Loucy (cell line): ENCODE measurements at regions not wholly inside any gene's neighbourhood (a gene's known extent, or its start where the extent isn't known, plus 50 kb on each side); places are given as distances from the start of the nearest gene placed in this dataset.

ENCODE experiments used
- H2AFZ ChIP-seq: fragments of 200-600 bp; sonication (generic); 2 replicates; pipeline ENCODE4 v1.6.0; 2016; ENCODE audit warnings: antibody characterized with exemption, mild to moderate bottlenecking, low read length, moderate library complexity
- H3F3A ChIP-seq: fragments of 200-600 bp; 2 replicates; pipeline ENCODE4 v1.6.0; 2016; ENCODE audit warnings: antibody characterized with exemption, low read depth, mild to moderate bottlenecking
- H3K27me3 ChIP-seq: fragments of 200-600 bp; sonication (generic); 2 replicates; pipeline ENCODE4 v1.6.1; 2014; ENCODE audit warnings: low read length, mild to moderate bottlenecking; ENCODE audit not compliant: insufficient read depth, poor library complexity, severe bottlenecking
- H3K36me3 ChIP-seq: fragments of 200-600 bp; sonication (generic); 2 replicates; pipeline ENCODE4 v1.6.1; 2016; ENCODE audit warnings: low read length; ENCODE audit not compliant: insufficient read depth
- H3K4me1 ChIP-seq: fragments of 200-600 bp; sonication (generic); 2 replicates; pipeline ENCODE4 v1.5.1; 2014; ENCODE audit warnings: low read length, mild to moderate bottlenecking; ENCODE audit not compliant: insufficient read depth, poor library complexity, severe bottlenecking
- H3K4me2 ChIP-seq: fragments of 200-600 bp; sonication (generic); 2 replicates; pipeline ENCODE4 v1.6.0; 2014; ENCODE audit warnings: antibody characterized with exemption, low read length, low read depth, mild to moderate bottlenecking; ENCODE audit not compliant: poor library complexity, severe bottlenecking
- H3K4me3 ChIP-seq: fragments of 200-600 bp; sonication (generic); 2 replicates; pipeline ENCODE4 v1.5.1; 2014; ENCODE audit warnings: low read length, mild to moderate bottlenecking, mixed read lengths; ENCODE audit not compliant: poor library complexity, severe bottlenecking
- H3K79me2 ChIP-seq: fragments of 200-600 bp; sonication (generic); 2 replicates; pipeline ENCODE4 v1.6.1; 2014; ENCODE audit warnings: low read length; ENCODE audit not compliant: insufficient read depth
- H3K9ac ChIP-seq: fragments of 200-600 bp; sonication (generic); 2 replicates; pipeline ENCODE4 v1.6.0; 2014; ENCODE audit warnings: mild to moderate bottlenecking, low read depth, low read length, moderate library complexity; ENCODE audit not compliant: poor library complexity, severe bottlenecking
- H3K9me2 ChIP-seq: fragments of 200-600 bp; sonication (generic); replicated peaks from 2 replicates; pipeline ENCODE4 v1.6.1; 2016; ENCODE audit warnings: low read depth, low read length, mixed read lengths
- H3K9me3 ChIP-seq: fragments of 200-600 bp; sonication (generic); 2 replicates; pipeline ENCODE4 v1.6.1; 2014; ENCODE audit warnings: mild to moderate bottlenecking, antibody characterized with exemption, low read length, low read depth; ENCODE audit not compliant: insufficient read depth
- H4K20me1 ChIP-seq: fragments of 200-600 bp; sonication (generic); 2 replicates; pipeline ENCODE4 v1.6.0; 2014; ENCODE audit warnings: antibody characterized with exemption, low read length, mild to moderate bottlenecking; ENCODE audit not compliant: insufficient read depth, poor library complexity, severe bottlenecking
- CTCF ChIP-seq: fragments of 200-600 bp; sonication (generic); conservative IDR thresholded peaks from 2 replicates; pipeline ENCODE4 v1.5.1; 2014; ENCODE audit warnings: mild to moderate bottlenecking, antibody characterized with exemption, low read length
- EZH2phosphoT487 ChIP-seq: fragments of 200-600 bp; IDR thresholded peaks from 2 replicates; pipeline ENCODE4 v1.6.1; 2018; ENCODE audit warnings: antibody characterized with exemption, mild to moderate bottlenecking, moderate library complexity, borderline replicate concordance

- Histone ChIP-seq H4K20me1 (no peaks in the 10 kb centered on the region), H3F3A (no peaks in the 10 kb centered on the region), H3K4me2 (no peak overlapping the region), H3K4me1 (no peaks in the 10 kb centered on the region), H3K9me3 (no peaks in the 10 kb centered on the region), H3K4me3 (no peak overlapping the region), H3K36me3 (no peaks in the 10 kb centered on the region), H3K27me3 (no peaks in the 10 kb centered on the region), H2AFZ (no peak overlapping the region), H3K79me2 (no peaks in the 10 kb centered on the region), H3K9me2 (no peaks in the 10 kb centered on the region), H3K9ac (no peak overlapping the region)
- no peak for TF ChIP-seq CTCF
- no peak for TF ChIP-seq EZH2phosphoT487
Observed at GRCh38 chr12:91952916-91953315, 192.7 kb downstream of the BTG1 start.

GRCh38 chr12:91951571-91951970 is 194.1 kb downstream of the BTG1 start:
- H3K79me2 ChIP-seq, result no peaks in the 10 kb centered on the region
- no peak overlapping the region for H2AFZ ChIP-seq
- H3K4me2 ChIP-seq, result no peak overlapping the region
- H3K27me3 ChIP-seq, result no peaks in the 10 kb centered on the region
- H3K36me3 ChIP-seq, result no peaks in the 10 kb centered on the region
- H3F3A ChIP-seq, result no peaks in the 10 kb centered on the region
- H4K20me1 ChIP-seq, result no peaks in the 10 kb centered on the region
- H3K9me3 ChIP-seq, result no peaks in the 10 kb centered on the region
- H3K4me3 ChIP-seq, result no peak overlapping the region
- TF ChIP-seq CTCF (no peak), EZH2phosphoT487 (no peak)
- H3K9me2 ChIP-seq, result no peaks in the 10 kb centered on the region
- no peak overlapping the region for H3K9ac ChIP-seq
- H3K4me1 ChIP-seq, result no peaks in the 10 kb centered on the region

- no peak overlapping the region for H3K4me3 ChIP-seq
- H3F3A ChIP-seq, result no peaks in the 10 kb centered on the region
- no peaks in the 10 kb centered on the region for H3K79me2 ChIP-seq
- H3K36me3 ChIP-seq, result no peaks in the 10 kb centered on the region
- no peaks in the 10 kb centered on the region for H3K4me1 ChIP-seq
- no peak overlapping the region for H3K4me2 ChIP-seq
- no peak overlapping the region for H3K9ac ChIP-seq
- no peak for TF ChIP-seq CTCF
- no peak for TF ChIP-seq EZH2phosphoT487
- no peaks in the 10 kb centered on the region for H3K27me3 ChIP-seq
- no peaks in the 10 kb centered on the region for H3K9me3 ChIP-seq
- H4K20me1 ChIP-seq, result no peaks in the 10 kb centered on the region
- H3K9me2 ChIP-seq, result 0 out of 2 replicates have a peak, but pooled peaks cover 8% of the 10 kb centered on the region
- no peak overlapping the region for H2AFZ ChIP-seq
Observed at GRCh38 chr12:91948504-91948903, 197.1 kb downstream of the BTG1 start.
